ENCODE measurements at regions not wholly inside any gene's neighbourhood (a gene's known extent, or its start where the extent isn't known, plus 50 kb on each side); places are given as distances from the start of the nearest gene placed in this dataset.

- TF ChIP-seq POLR2A (IDR thresholded peaks at IDR 0.05): no peak
- TF ChIP-seq, protein P1, sequence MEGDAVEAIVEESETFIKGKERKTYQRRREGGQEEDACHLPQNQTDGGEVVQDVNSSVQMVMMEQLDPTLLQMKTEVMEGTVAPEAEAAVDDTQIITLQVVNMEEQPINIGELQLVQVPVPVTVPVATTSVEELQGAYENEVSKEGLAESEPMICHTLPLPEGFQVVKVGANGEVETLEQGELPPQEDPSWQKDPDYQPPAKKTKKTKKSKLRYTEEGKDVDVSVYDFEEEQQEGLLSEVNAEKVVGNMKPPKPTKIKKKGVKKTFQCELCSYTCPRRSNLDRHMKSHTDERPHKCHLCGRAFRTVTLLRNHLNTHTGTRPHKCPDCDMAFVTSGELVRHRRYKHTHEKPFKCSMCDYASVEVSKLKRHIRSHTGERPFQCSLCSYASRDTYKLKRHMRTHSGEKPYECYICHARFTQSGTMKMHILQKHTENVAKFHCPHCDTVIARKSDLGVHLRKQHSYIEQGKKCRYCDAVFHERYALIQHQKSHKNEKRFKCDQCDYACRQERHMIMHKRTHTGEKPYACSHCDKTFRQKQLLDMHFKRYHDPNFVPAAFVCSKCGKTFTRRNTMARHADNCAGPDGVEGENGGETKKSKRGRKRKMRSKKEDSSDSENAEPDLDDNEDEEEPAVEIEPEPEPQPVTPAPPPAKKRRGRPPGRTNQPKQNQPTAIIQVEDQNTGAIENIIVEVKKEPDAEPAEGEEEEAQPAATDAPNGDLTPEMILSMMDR (IDR thresholded peaks at IDR 0.05): no peak
These were observed 155.3 kb downstream of the CYB561 start for GRCh38 chr17:63290784-63291183.

Measured in thyroid gland (tissue), 4 donors.